Right cardiac atrium (tissue), 5 donors: ENCODE measurements at regions not wholly inside any gene's neighbourhood (a gene's known extent, or its start where the extent isn't known, plus 50 kb on each side); places are given as distances from the start of the nearest gene placed in this dataset.
"Not testable (repeated sequence)": the region's sequence is repeated elsewhere in the genome, so short reads cannot be mapped to it uniquely, and the experiment has no call there.

Source experiments
- ATAC-seq, 2 donors: fragments of 200-7000 bp; cut with Tn5 transposase; one replicate each; pipeline versions ENCODE4 v1.8.0 to v1.9.1; 2020; ENCODE audit warnings: moderate library complexity in 2 of 2, mild to moderate bottlenecking in 1 of 2
- DNase-seq, 3 donors: peaks; one replicate each; pipeline ENCODE4 v3.0.0-alpha.2; 2020
- H3K27ac ChIP-seq: one replicate; pipeline ENCODE4 v1.5.1; 2013; ENCODE audit warnings: mild to moderate bottlenecking, low read length, control low read depth, moderate library complexity
- H3K27me3 ChIP-seq: one replicate; pipeline ENCODE4 v1.6.1; 2013; ENCODE audit not compliant: control insufficient read depth, insufficient read depth
- H3K4me1 ChIP-seq: one replicate; pipeline ENCODE4 v1.6.1; 2013; ENCODE audit warnings: low read length; ENCODE audit not compliant: control insufficient read depth, insufficient read depth
- H3K4me3 ChIP-seq: one replicate; pipeline ENCODE4 v1.5.1; 2013; ENCODE audit warnings: low read length, control low read depth
- H3K9me3 ChIP-seq: one replicate; pipeline ENCODE4 v1.6.1; 2013; ENCODE audit warnings: low read length; ENCODE audit not compliant: control insufficient read depth
- WGBS: extraction: QIAGEN DNeasy Blood & Tissue Kit; methylation state at CpG from one replicate; pipeline ENCODE4 v1.1.7; 2013; 5-methylcytosine and 5-hydroxymethylcytosine counted together
- intact Hi-C, 4 donors: fragments of 100-400 bp; cut with DNase I; formaldehyde crosslinking; loops; one replicate each; pipeline versions ENCODE4 v1.11.0 to v1.14.0; 2022 to 2023
- donor health status: healthy with polysubstance abuse.
- donor health status: DM: no; HTN: yes; CAD: no.
- donor health status: DM: no; HTN: no; CAD: no.
- donor health status: DM: no; HTN: yes; CAD: no; lungs with severe emphysema.
- donor health status: DM: yes; HTN: yes; CAD: no.

GRCh38 chr6:139987091-139987490 lies 612.6 kb upstream of the CITED2 start:
- no peak overlapping the region for H3K27ac ChIP-seq
- no peaks in the 10 kb centered on the region for H3K9me3 ChIP-seq
- H3K4me3 ChIP-seq, result no peak overlapping the region
- no peak for ATAC-seq
- intact Hi-C loops, result no loop called here
- no peak for DNase-seq
- H3K4me1 ChIP-seq, result peaks cover 2% of the 10 kb centered on the region
- H3K27me3 ChIP-seq, result no peaks in the 10 kb centered on the region

- intact Hi-C loops, result no loop called here
- Histone ChIP-seq H3K9me3 (no peaks in the 10 kb centered on the region), H3K27ac (no peak overlapping the region), H3K4me1 (peaks cover 2% of the 10 kb centered on the region), H3K4me3 (no peak overlapping the region), H3K27me3 (no peaks in the 10 kb centered on the region)
- DNase-seq (no peak), ATAC-seq (no peak)
Observed at GRCh38 chr6:139985236-139985815, 610.9 kb upstream of the CITED2 start.

- H3K4me3 ChIP-seq, result no peak overlapping the region
- DNase-seq (no peak), ATAC-seq (no peak)
- H3K27ac ChIP-seq, result no peak overlapping the region
- intact Hi-C loops, result no loop called here
- peaks cover 2% of the 10 kb centered on the region for H3K4me1 ChIP-seq
- WGBS, result 95% methylated on average over 6 of the region's 6 CpGs
- H3K27me3 ChIP-seq, result no peaks in the 10 kb centered on the region
- H3K9me3 ChIP-seq, result no peaks in the 10 kb centered on the region
Observed at GRCh38 chr6:139984317-139984716, 609.9 kb upstream of the CITED2 start.

GRCh38 chr6:139983555-139984276 lies 609.3 kb upstream of the CITED2 start:
- Histone ChIP-seq H3K4me3 (no peak overlapping the region), H3K4me1 (peaks cover 2% of the 10 kb centered on the region), H3K27me3 (no peaks in the 10 kb centered on the region), H3K9me3 (no peaks in the 10 kb centered on the region), H3K27ac (no peak overlapping the region)
- DNase-seq, result no peak
- 47% methylated on average over 5 of the region's 5 CpGs for WGBS
- no peak for ATAC-seq
- intact Hi-C loops, result no loop called here

DNA sequence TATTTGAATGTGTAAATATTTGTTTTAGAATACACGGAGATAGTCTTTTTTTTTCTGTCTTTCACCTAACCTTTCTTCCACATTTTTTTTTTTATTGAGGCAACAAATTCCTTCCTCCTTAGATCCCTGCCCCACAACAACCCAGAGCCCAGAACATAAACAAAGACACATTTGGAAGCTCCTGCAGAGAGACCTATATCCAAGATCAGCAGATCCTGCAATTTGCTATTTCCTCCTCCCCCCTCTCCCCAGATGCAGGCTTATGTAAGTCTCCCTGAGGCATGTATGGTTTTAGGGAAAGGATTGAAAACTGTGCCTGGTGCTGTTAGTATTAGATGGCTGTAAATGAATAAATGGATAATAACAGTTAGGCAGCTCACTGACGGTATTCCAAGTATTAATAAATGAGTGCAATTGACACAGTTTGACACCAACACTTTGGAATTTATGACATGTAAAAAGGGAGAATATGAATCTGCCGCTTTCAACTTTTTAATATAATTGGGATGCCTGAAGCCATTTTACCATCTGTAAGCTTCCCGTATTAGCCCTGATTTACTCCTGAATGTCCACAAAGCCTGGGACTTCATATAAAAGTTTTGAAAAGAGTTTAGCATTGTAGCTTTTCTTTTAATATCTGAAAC lies 608.3 kb upstream of the CITED2 start:
- Histone ChIP-seq H3K4me3 (no peak overlapping the region), H3K27ac (peak overlapping the region; percentile 68), H3K9me3 (no peaks in the 10 kb centered on the region), H3K4me1 (peaks cover 5% of the 10 kb centered on the region), H3K27me3 (no peaks in the 10 kb centered on the region)
- DNase-seq (no peak), ATAC-seq (no peak)
- intact Hi-C loops, result no loop called here
- 37% methylated on average over 4 of the region's 4 CpGs for WGBS

- Histone ChIP-seq H3K4me1 (peaks cover 5% of the 10 kb centered on the region), H3K9me3 (no peaks in the 10 kb centered on the region), H3K27ac (no peak overlapping the region), H3K4me3 (no peak overlapping the region), H3K27me3 (no peaks in the 10 kb centered on the region)
- intact Hi-C loops, result no loop called here
- 15% methylated on average over 1 of the region's 1 CpG for WGBS
- DNase-seq, result no peak
- ATAC-seq, result no peak
Observed at GRCh38 chr6:139982195-139982594, 607.7 kb upstream of the CITED2 start.

DNA sequence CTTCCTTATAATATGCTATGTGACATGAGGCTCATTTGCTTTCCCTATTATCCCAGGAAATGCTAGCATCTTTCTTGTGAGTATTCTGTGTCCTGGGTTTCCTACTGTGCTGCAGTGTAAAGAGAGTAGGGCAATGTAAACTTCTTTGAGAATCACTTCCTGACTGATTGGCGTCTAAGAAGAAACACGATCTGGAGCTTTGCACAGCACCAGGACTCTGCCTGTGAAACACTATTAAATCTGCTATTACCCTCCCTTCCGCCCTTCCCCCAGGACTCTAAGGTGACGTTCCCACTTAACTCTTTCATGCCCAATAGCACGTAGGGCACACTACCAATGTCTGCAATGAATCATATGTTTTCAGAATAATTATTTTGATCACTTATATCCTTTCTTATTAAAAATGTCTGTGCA lies 607.3 kb upstream of the CITED2 start:
- H3K27me3 ChIP-seq, result no peaks in the 10 kb centered on the region
- H3K4me1 ChIP-seq, result peaks cover 5% of the 10 kb centered on the region
- no peaks in the 10 kb centered on the region for H3K9me3 ChIP-seq
- no peak for DNase-seq
- no peak overlapping the region for H3K4me3 ChIP-seq
- intact Hi-C loops, result no loop called here
- ATAC-seq, result peak; percentile 56 to 59
- 3% methylated on average over 5 of the region's 5 CpGs for WGBS
- peak overlapping the region; percentile 52 for H3K27ac ChIP-seq

DNA sequence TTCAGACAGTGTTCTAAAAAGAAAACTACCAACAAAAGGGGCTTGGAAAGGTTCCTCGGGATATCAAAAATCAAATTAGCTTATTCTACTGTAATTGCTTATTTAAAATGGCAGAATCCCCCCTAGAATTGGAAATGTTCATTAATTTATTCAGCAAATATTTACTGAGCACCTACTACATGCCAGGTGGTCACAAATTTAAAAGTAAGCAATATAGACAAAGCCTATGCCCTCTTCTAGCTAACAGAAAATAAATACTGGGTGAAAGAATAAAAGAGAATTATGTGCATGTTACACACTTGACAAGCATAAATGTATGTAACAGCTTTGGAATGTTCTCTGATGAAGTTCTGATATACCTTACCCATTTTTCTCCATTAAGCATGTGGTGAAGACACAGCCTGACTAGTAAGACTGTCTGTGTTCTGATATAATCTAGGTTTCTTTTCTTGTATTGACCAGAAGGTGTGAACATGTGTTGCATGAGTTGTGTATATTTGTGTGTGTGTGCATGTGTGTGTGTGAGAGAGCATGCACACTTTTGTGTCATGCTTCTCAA lies 606.7 kb upstream of the CITED2 start:
- H3K27me3 ChIP-seq, result no peaks in the 10 kb centered on the region
- no peaks in the 10 kb centered on the region for H3K9me3 ChIP-seq
- no peak overlapping the region for H3K27ac ChIP-seq
- peaks cover 5% of the 10 kb centered on the region for H3K4me1 ChIP-seq
- intact Hi-C loops, result no loop called here
- ATAC-seq (no peak), DNase-seq (no peak)
- no peak overlapping the region for H3K4me3 ChIP-seq
- 68% methylated on average over 1 of the region's 1 CpG for WGBS

GRCh38 chr6:139980631-139981030 lies 606.2 kb upstream of the CITED2 start:
- intact Hi-C loops, H3K9me3 ChIP-seq, DNase-seq, ATAC-seq, H3K4me3 ChIP-seq, H3K4me1 ChIP-seq, H3K27me3 ChIP-seq: not testable (repeated sequence)
- peak overlapping the region; percentile 33 for H3K27ac ChIP-seq
- 43% methylated on average over 3 of the region's 3 CpGs for WGBS

GRCh38 chr6:139979021-139979725 lies 604.7 kb upstream of the CITED2 start:
- H3K4me1 ChIP-seq, result peaks cover 5% of the 10 kb centered on the region
- whole genome bisulfite sequencing, result 63% methylated on average over 7 of the region's 7 CpGs
- no peaks in the 10 kb centered on the region for H3K9me3 ChIP-seq
- peak in 1 of 3 donors; percentile 31 for DNase-seq
- no peak overlapping the region for H3K27ac ChIP-seq
- H3K4me3 ChIP-seq, result no peak overlapping the region
- no peaks in the 10 kb centered on the region for H3K27me3 ChIP-seq
- intact Hi-C loops, result loop anchor here in 2 of 4 donors (5.0 to 10.0 kb wide), 3 partner anchors 96 to 607 kb away; partner anchors contain the start of gene CITED2 (in 2 of the 2)
- peak; percentile 34 to 48 for ATAC-seq
